ENCODE measurements at regions not wholly inside any gene's neighbourhood (a gene's known extent, or its start where the extent isn't known, plus 50 kb on each side); places are given as distances from the start of the nearest gene placed in this dataset.

- TF ChIP-seq EP300 (IDR thresholded peaks at IDR 0.05; ENCODE audit: borderline replicate concordance) (no peak), USF1 (IDR thresholded peaks at IDR 0.05) (no peak), FOXM1 (IDR thresholded peaks at IDR 0.05; ENCODE audit: borderline replicate concordance, low read depth) (no peak)
Measured at GRCh38 chr6:132168961-132169360, 217.8 kb upstream of the CCN2 start.

GRCh38 chr6:132167929-132168892 is 217.0 kb upstream of the CCN2 start:
- TF ChIP-seq USF1 (IDR thresholded peaks at IDR 0.05), result no peak
- no peak for TF ChIP-seq ZBTB7A (IDR thresholded peaks at IDR 0.05; ENCODE audit: low read depth)
- no peak for TF ChIP-seq CREB1 (IDR thresholded peaks at IDR 0.05; ENCODE audit: low read depth)
- TF ChIP-seq EP300 (IDR thresholded peaks at IDR 0.05; ENCODE audit: borderline replicate concordance), result no peak
- no peak for TF ChIP-seq CEBPB (IDR thresholded peaks at IDR 0.05)
- no peak for TF ChIP-seq MAX (IDR thresholded peaks at IDR 0.05)
- TF ChIP-seq TAF1 (IDR thresholded peaks at IDR 0.05; ENCODE audit: low read depth), result no peak
- no peak for TF ChIP-seq RAD21 (IDR thresholded peaks at IDR 0.05; ENCODE audit: low read depth)
- no peak for TF ChIP-seq NFIC (IDR thresholded peaks at IDR 0.05)
- no peak for TF ChIP-seq TCF12 (IDR thresholded peaks at IDR 0.05; ENCODE audit: low read depth)
- no peak for TF ChIP-seq EGR1 (IDR thresholded peaks at IDR 0.05)
- no peak for TF ChIP-seq FOXM1 (IDR thresholded peaks at IDR 0.05; ENCODE audit: borderline replicate concordance, low read depth)
- no peak for TF ChIP-seq REST (IDR thresholded peaks at IDR 0.05; ENCODE audit: low read depth)
- TF ChIP-seq YY1 (IDR thresholded peaks at IDR 0.05; ENCODE audit: low read depth), result no peak

GRCh38 chr6:132166526-132167051 is 215.4 kb upstream of the CCN2 start:
- TF ChIP-seq EGR1 (IDR thresholded peaks at IDR 0.05) (no peak), CEBPB (IDR thresholded peaks at IDR 0.05) (no peak), CREB1 (IDR thresholded peaks at IDR 0.05; ENCODE audit: low read depth) (no peak)

- TF ChIP-seq MAX (IDR thresholded peaks at IDR 0.05) (no peak), EP300 (IDR thresholded peaks at IDR 0.05; ENCODE audit: borderline replicate concordance) (no peak), CEBPB (IDR thresholded peaks at IDR 0.05) (no peak), TCF12 (IDR thresholded peaks at IDR 0.05; ENCODE audit: low read depth) (no peak), CREB1 (IDR thresholded peaks at IDR 0.05; ENCODE audit: low read depth) (no peak), EGR1 (IDR thresholded peaks at IDR 0.05) (no peak), ZBTB7A (IDR thresholded peaks at IDR 0.05; ENCODE audit: low read depth) (no peak), TAF1 (IDR thresholded peaks at IDR 0.05; ENCODE audit: low read depth) (no peak), RAD21 (IDR thresholded peaks at IDR 0.05; ENCODE audit: low read depth) (no peak), TEAD4 (IDR thresholded peaks at IDR 0.05) (no peak), USF1 (IDR thresholded peaks at IDR 0.05) (no peak), YY1 (IDR thresholded peaks at IDR 0.05; ENCODE audit: low read depth) (no peak), REST (IDR thresholded peaks at IDR 0.05; ENCODE audit: low read depth) (no peak), FOXM1 (IDR thresholded peaks at IDR 0.05; ENCODE audit: borderline replicate concordance, low read depth) (no peak), NFIC (IDR thresholded peaks at IDR 0.05) (no peak)
Measured at GRCh38 chr6:132165677-132166076, 214.5 kb upstream of the CCN2 start.

GRCh38 chr6:132161283-132161682 is 210.1 kb upstream of the CCN2 start:
- TF ChIP-seq EP300 (IDR thresholded peaks at IDR 0.05; ENCODE audit: borderline replicate concordance) (no peak), USF1 (IDR thresholded peaks at IDR 0.05) (no peak), REST (IDR thresholded peaks at IDR 0.05; ENCODE audit: low read depth) (no peak), MAX (IDR thresholded peaks at IDR 0.05) (no peak), YY1 (IDR thresholded peaks at IDR 0.05; ENCODE audit: low read depth) (no peak), CEBPB (IDR thresholded peaks at IDR 0.05) (no peak), TCF12 (IDR thresholded peaks at IDR 0.05; ENCODE audit: low read depth) (no peak), ZBTB7A (IDR thresholded peaks at IDR 0.05; ENCODE audit: low read depth) (no peak), RAD21 (IDR thresholded peaks at IDR 0.05; ENCODE audit: low read depth) (peak; percentile 73)

Measured in Ishikawa (cell line).